Suprapubic skin (tissue), 4 donors: ENCODE measurements at regions not wholly inside any gene's neighbourhood (a gene's known extent, or its start where the extent isn't known, plus 50 kb on each side); places are given as distances from the start of the nearest gene placed in this dataset.

Experiments used
- CTCF ChIP-seq, 2 donors: fragments of 200-600 bp in 1 of 2; fragments of 450-650 bp in 1 of 2; sonication (generic) in 1 of 2; IDR thresholded peaks; one replicate each; pipeline ENCODE4 v1.5.1; 2016 to 2019; ENCODE audit warnings: antibody characterized with exemption in 2 of 2, mild to moderate bottlenecking in 1 of 2, moderate library complexity in 1 of 2
- POLR2A ChIP-seq, 2 donors: fragments of 450-650 bp; IDR thresholded peaks; one replicate each; pipeline ENCODE4 v1.6.1; 2017; ENCODE audit warnings: antibody characterized with exemption in 2 of 2, mild to moderate bottlenecking in 2 of 2, moderate library complexity in 2 of 2
- POLR2AphosphoS5 ChIP-seq, 3 donors: sonication (generic); formaldehyde crosslinking; IDR thresholded peaks; one replicate each; pipeline ENCODE4 v1.6.1; 2017; ENCODE audit warnings: antibody characterized with exemption in 3 of 3

- TF ChIP-seq CTCF (IDR thresholded peaks at IDR 0.05) = no peak
- no peak for TF ChIP-seq POLR2A (IDR thresholded peaks at IDR 0.05)
- TF ChIP-seq POLR2AphosphoS5 (IDR thresholded peaks at IDR 0.05) = no peak
Measured at GRCh38 chr13:70385852-70386251, 277.6 kb upstream of the KLHL1 start.
